GM18520 (cell line): ENCODE measurements at regions not wholly inside any gene's neighbourhood (a gene's known extent, or its start where the extent isn't known, plus 50 kb on each side); places are given as distances from the start of the nearest gene placed in this dataset.

Source experiments
- ATAC-seq: cut with Tn5 transposase; IDR thresholded peaks from one replicate; pipeline ENCODE4 v1.9.1; 2021; ENCODE audit not compliant: unreplicated experiment

- no peak for ATAC-seq
Observed at GRCh38 chr7:22962775-22963350, 51.1 kb downstream of the HYCC1 start.

GRCh38 chr7:22958742-22959141 is 55.2 kb downstream of the HYCC1 start:
- no peak for ATAC-seq

DNA sequence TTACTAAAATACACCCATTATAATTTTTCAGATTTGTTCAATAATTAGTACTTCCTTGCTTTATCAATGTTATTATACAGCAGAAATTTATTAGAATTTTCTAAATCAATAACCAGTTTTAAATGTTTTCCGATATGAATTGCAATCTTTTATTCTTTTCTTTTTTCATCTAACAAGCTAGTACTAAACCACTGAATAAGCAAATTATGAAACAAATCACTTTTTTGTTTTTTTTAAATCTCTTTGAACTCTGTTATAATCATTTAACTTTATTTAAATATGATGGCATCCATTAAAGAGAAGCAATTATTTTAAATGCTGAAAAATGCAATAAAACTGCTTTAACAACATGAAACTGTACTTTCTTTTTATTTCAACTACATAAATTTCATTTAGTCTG is 59.7 kb downstream of the HYCC1 start:
- no peak for ATAC-seq

GRCh38 chr7:22952306-22953015 is 61.5 kb downstream of the HYCC1 start:
- no peak for ATAC-seq

DNA sequence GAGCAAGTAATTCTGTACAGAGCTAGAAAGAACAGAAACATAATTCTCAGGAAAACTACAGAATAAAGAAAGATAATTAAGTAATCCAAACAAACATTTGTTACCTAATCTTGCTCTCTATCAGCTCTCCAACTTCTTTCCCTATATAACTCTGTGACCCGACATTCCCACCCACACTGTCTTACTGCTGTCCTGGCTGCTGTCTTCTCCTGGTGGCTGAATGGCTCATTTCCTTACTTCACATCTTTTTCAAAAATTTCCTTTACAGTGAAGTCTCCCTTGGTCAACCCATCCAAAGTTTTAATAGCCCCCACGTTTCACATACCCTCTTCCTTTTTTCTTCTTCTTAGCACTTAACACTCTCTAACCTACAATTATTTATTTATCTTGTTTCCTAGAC is 64.0 kb downstream of the HYCC1 start:
- ATAC-seq, result no peak

GRCh38 chr7:22949221-22949620 is 64.7 kb downstream of the HYCC1 start:
- ATAC-seq, result no peak

- ATAC-seq, result no peak
Observed at GRCh38 chr7:22948770-22949169, 65.2 kb downstream of the HYCC1 start.

DNA sequence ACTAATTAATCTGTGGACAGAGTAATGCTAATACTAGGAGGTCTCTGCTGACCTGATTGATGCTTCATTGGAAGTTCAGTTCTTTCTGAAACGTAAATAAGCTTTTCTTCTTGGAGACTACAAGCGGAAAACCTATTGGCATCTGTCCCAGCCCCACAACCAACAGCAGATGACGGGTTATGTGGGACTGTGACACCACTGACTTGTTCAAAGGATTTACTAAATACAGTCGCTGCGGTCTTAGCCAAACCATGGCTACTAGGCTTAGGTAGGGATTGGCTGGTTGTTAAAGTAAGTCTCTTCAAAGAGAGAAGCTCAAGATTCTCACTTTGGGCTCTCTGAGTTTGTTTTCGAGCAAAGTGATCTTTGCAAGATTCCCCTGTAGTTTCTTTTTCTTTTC is 68.3 kb downstream of the HYCC1 start:
- no peak for ATAC-seq

GRCh38 chr7:22944510-22944909 is 69.4 kb downstream of the HYCC1 start:
- no peak for ATAC-seq

DNA sequence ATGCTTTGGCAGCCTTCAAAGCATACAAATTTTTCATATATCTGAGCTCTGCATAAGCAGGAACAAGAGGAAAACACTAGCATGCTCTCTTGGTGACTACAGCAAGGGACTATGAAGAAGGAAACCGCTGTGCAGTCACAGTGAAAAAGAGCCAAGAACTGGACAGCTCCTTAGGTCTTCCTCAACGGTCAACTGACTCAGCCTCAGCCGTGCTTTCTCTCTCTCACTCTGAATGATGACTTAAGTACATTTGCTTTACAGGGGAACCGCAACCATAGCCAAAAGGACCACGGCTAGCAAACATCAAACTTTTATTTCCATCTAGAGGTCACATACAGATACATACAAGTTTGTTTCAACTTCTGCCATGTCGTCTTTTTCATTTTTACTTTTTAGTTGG is 69.9 kb downstream of the HYCC1 start:
- no peak for ATAC-seq

- ATAC-seq, result no peak
Observed at GRCh38 chr7:22942191-22942590, 71.7 kb downstream of the HYCC1 start.

DNA sequence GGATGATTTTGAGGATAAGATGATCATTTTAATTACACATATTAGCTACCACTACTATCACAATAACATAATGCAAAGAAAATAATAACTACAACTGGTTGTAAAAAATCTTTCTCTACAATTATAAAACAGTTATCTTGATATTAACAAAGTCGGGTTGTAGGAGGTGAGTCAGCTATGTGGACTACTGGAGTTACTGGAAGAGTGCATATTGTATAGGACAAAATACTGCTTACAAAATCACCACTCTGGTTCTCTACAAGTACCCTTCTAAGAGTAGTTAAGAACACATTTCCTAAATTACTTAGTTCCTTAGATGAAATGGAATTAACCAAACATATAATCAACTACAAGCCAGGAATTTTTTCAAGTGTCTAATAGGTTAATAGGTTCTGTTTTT is 74.1 kb downstream of the HYCC1 start:
- ATAC-seq, result no peak

GRCh38 chr7:22937946-22938345 is 76.0 kb downstream of the HYCC1 start:
- no peak for ATAC-seq

DNA sequence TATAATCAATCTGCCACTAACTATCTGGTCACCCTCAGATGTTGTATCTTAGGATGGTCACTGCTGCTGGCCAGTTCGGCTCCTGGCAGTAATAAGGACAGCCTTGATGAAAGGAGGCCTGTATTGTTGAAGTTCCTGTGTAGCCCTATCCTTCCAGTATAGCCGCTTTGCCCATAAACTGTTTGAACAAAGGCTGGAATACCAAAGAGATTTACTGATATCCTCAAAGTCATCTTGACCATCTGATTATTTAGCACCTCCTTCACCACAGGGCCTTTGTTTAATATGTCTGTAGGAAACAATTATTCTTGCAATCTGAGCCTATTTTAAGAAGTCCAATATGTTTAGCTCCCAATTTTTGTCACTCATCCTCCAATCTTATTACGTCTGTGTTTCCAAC is 77.7 kb downstream of the HYCC1 start:
- ATAC-seq, result no peak

GRCh38 chr7:22935269-22935668 is 78.7 kb downstream of the HYCC1 start:
- no peak for ATAC-seq

- no peak for ATAC-seq
Observed at GRCh38 chr7:22934473-22935065, 79.4 kb downstream of the HYCC1 start.

- ATAC-seq, result no peak
Observed at GRCh38 chr7:22934023-22934422, 79.9 kb downstream of the HYCC1 start.

DNA sequence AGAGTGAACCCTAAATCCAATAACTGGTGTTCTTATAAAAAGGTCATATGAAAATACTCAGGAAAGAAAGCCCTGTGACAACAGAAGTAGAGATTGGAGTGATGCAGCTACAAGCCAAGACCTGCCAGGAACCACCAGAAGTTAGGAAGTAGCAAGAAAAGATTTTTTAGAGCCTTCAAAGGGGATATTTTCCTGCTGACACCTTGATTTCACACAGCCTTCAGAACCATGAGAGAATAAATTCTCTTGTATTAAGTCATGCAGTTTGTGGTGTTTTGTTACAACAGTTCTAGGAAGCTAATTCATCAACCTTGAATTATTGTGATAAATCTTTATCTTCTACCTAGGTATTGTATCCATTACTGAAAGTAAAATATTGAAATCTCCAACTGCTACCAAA is 81.0 kb downstream of the HYCC1 start:
- no peak for ATAC-seq

DNA sequence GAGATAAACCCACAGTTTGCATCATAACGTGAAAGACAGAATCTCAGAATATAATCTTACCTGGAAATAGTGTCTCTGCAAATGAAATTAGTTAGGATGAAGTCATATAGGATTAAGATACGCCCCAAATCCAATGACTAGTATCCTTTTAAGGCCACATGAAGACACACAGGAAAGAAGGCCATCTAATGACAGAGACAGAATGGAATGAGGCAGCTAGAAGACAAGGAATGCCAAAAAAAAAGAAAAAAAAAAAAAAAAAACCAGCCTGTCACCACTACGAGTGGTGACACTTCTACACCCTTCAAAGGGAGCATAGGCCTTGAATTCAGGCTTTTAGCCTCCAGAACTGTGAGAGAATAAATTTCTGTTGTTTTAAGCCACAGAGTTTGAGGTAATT is 82.9 kb downstream of the HYCC1 start:
- no peak for ATAC-seq

GRCh38 chr7:22922307-22922706 is 91.6 kb downstream of the HYCC1 start:
- no peak for ATAC-seq

DNA sequence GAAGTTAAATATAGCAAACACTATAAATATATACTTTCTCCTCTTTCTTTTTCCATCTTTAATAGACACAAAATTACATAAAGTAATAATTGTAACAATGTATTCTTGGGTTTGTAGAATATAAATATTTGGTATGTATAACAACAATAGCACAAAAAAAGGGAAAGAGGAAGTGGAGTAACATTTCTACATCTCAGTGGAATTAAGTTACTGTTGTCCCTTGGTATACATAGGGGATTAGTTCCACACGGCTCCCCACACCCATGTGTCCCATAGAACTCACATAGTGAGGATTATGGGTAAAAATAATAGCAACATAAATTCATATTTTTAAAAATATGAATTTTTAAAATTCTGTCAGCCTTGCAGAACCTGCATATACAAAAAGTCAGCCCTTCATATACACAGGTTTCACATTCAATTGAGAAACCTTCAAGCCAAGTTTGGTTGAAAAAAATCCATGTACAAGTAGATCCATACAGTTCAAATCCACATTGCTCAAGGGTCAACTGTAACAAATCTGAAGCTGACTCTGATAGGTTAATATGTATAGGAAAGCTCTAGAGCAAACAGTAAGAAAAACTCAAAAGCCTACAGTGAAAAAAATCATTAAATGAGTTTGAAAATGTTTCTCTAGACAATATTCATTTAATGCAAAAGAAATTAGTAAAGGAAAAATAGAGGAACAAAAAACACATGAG is 92.4 kb downstream of the HYCC1 start:
- no peak for ATAC-seq

DNA sequence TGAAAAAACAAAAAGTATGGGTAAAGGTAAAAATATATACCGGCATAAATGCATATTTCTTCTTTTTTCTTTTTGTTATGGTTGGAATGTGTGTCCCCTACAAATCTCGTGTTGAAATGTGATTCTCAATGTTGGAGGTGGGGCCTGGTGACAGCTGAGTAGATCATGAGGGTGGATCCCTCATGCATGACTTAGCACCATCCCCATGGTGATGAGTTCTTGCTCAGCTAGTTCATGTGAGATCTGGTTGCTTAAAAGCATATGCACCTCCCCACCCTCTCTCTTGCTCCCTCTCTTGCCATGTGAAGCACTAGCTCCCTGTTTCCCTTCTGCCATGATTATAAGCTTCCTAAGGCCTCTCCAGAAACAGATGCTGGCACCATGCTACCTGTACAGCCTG is 93.3 kb downstream of the HYCC1 start:
- no peak for ATAC-seq
